ENCODE measurements at regions not wholly inside any gene's neighbourhood (a gene's known extent, or its start where the extent isn't known, plus 50 kb on each side); places are given as distances from the start of the nearest gene placed in this dataset.

DNA sequence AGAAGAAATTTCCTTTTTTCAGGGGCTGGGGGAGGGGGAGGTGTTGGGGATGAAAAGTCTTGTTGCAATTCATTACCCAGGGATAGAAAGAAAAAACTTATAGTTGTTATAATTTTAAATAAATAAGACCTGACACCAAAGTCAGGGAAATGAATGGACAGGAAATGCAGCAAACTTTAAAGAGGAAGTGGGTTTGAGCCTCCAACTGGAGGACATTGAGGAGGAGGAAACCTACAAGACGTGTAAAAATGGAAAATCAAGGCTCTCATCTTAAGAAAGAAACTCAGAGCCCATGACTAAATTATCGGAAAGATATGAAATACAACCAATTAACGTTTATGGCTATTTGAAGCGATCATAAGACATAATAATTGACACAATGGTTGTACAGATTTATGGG, 54.4 kb downstream of the NIBAN1 start:
- TF ChIP-seq BHLHE40 (IDR thresholded peaks at IDR 0.05; ENCODE audit: borderline replicate concordance) (no peak), L3MBTL2 (conservative IDR thresholded peaks at IDR 0.05) (no peak)

Data from HEK293T (cell line).